ENCODE measurements at regions not wholly inside any gene's neighbourhood (a gene's known extent, or its start where the extent isn't known, plus 50 kb on each side); places are given as distances from the start of the nearest gene placed in this dataset.

- ATAC-seq = no peak
- Mint-ChIP-seq H3K4me1 (no peaks in the 10 kb centered on the region), H3K4me3 (no peak overlapping the region), H3K27me3 (ENCODE audit: low read depth in 2 of 2) (no peaks in the 10 kb centered on the region), H3K27ac (no peak overlapping the region), H3K9me3 (peaks cover 8 to 12% of the 10 kb centered on the region in 2 donors), H3K36me3 (no peaks in the 10 kb centered on the region)
- intact Hi-C loops (cut with micrococcal nuclease) = no loop called here
- Histone ChIP-seq H3K9me3 (ENCODE audit: control insufficient read depth, insufficient read depth, low read length) (peaks cover 8% of the 10 kb centered on the region), H3K36me3 (ENCODE audit: control insufficient read depth, insufficient read depth, low read length) (no peaks in the 10 kb centered on the region), H3K27ac (ENCODE audit: low read length) (no peak overlapping the region), H3K4me3 (ENCODE audit: low read length) (no peak overlapping the region), H3K4me1 (ENCODE audit: control insufficient read depth, insufficient read depth, low read length) (no peaks in the 10 kb centered on the region), H3K27me3 (ENCODE audit: control insufficient read depth, insufficient read depth, low read length) (no peaks in the 10 kb centered on the region)
- no peak for DNase-seq
- WGBS (ENCODE audit: insufficient coverage) = 94% methylated on average over 22 of the region's 22 CpGs
- TF ChIP-seq CTCF (IDR thresholded peaks at IDR 0.05) = no peak
Observed at GRCh38 chr5:84635235-84636055, 250.8 kb upstream of the EDIL3 start.

GRCh38 chr5:84634256-84634655 is 249.6 kb upstream of the EDIL3 start:
- WGBS (ENCODE audit: insufficient coverage) = 92% methylated on average over 11 of the region's 11 CpGs
- no peak overlapping the region for H3K4me3 ChIP-seq (ENCODE audit: low read length)
- Mint-ChIP-seq H3K4me3 (no peak overlapping the region), H3K4me1 (no peaks in the 10 kb centered on the region), H3K36me3 (no peaks in the 10 kb centered on the region), H3K27me3 (ENCODE audit: low read depth in 2 of 2) (no peaks in the 10 kb centered on the region), H3K27ac (no peak overlapping the region), H3K9me3 (peaks cover 8 to 16% of the 10 kb centered on the region in 2 donors)
- H3K9me3 ChIP-seq (ENCODE audit: control insufficient read depth, insufficient read depth, low read length) = peaks cover 8% of the 10 kb centered on the region
- intact Hi-C loops (cut with micrococcal nuclease) = no loop called here
- no peaks in the 10 kb centered on the region for H3K27me3 ChIP-seq (ENCODE audit: control insufficient read depth, insufficient read depth, low read length)
- no peak overlapping the region for H3K27ac ChIP-seq (ENCODE audit: low read length)
- ATAC-seq (no peak), DNase-seq (no peak)
- TF ChIP-seq CTCF (IDR thresholded peaks at IDR 0.05) = no peak
- H3K4me1 ChIP-seq (ENCODE audit: control insufficient read depth, insufficient read depth, low read length) = no peaks in the 10 kb centered on the region
- H3K36me3 ChIP-seq (ENCODE audit: control insufficient read depth, insufficient read depth, low read length) = no peaks in the 10 kb centered on the region

DNA sequence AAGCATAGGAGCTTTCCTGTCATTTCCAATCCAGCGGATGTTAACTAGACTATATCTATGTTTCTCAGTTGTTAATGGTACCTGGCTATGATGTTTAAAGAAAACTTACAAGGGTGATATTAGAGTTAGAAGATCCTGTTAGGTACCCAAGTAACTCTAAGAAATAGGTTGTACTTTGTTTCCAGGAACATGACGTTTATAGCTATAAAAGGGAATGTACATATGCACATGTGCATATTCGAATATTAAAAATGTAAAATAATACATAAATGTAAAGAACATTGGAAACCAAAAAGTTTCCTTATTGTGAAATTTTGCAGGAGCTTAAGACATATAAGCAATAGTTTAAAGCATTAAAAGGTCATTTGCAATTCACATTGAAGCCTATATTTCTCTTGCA is 247.7 kb upstream of the EDIL3 start:
- intact Hi-C loops (cut with micrococcal nuclease) = no loop called here
- H3K9me3 Mint-ChIP-seq = peaks cover 8 to 9% of the 10 kb centered on the region in 2 donors

More for the DNA sequence above, 247.7 kb upstream of the EDIL3 start:
- H3K4me3 ChIP-seq (ENCODE audit: low read length) = no peak overlapping the region
- no peaks in the 10 kb centered on the region for H3K27me3 ChIP-seq (ENCODE audit: control insufficient read depth, insufficient read depth, low read length)
- H3K9me3 ChIP-seq (ENCODE audit: control insufficient read depth, insufficient read depth, low read length) = peaks cover 8% of the 10 kb centered on the region
- H3K36me3 ChIP-seq (ENCODE audit: control insufficient read depth, insufficient read depth, low read length) = no peaks in the 10 kb centered on the region
- no peaks in the 10 kb centered on the region for H3K4me1 ChIP-seq (ENCODE audit: control insufficient read depth, insufficient read depth, low read length)
- no peak overlapping the region for H3K27ac ChIP-seq (ENCODE audit: low read length)
- H3K4me3 Mint-ChIP-seq = no peak overlapping the region
- no peak for ATAC-seq
- 84% methylated on average over 2 of the region's 3 CpGs for WGBS (ENCODE audit: insufficient coverage)
- H3K36me3 Mint-ChIP-seq = no peaks in the 10 kb centered on the region
- no peak for TF ChIP-seq CTCF (IDR thresholded peaks at IDR 0.05)
- no peak for DNase-seq
- H3K27me3 Mint-ChIP-seq (ENCODE audit: low read depth in 2 of 2) = no peaks in the 10 kb centered on the region
- H3K4me1 Mint-ChIP-seq = no peaks in the 10 kb centered on the region
- H3K27ac Mint-ChIP-seq = no peak overlapping the region
